Prostate gland (tissue), 2 donors: ENCODE measurements at regions not wholly inside any gene's neighbourhood (a gene's known extent, or its start where the extent isn't known, plus 50 kb on each side); places are given as distances from the start of the nearest gene placed in this dataset.

Experiments used
- CTCF ChIP-seq, 4 experiments: fragments of 200-600 bp in 2 of 4; fragments of 450-650 bp in 2 of 4; sonication (generic) in 2 of 4; IDR thresholded peaks; 1 replicate in 3 of 4; 2 replicates in 1 of 4; pipeline ENCODE4 v1.5.1; 2016 to 2019; ENCODE audit warnings: antibody characterized with exemption in 4 of 4, mild to moderate bottlenecking in 2 of 4, moderate library complexity in 2 of 4
- POLR2AphosphoS5 ChIP-seq: sonication (generic); formaldehyde crosslinking; IDR thresholded peaks from one replicate; pipeline ENCODE4 v1.6.1; 2017; ENCODE audit warnings: antibody characterized with exemption

- TF ChIP-seq CTCF (IDR thresholded peaks at IDR 0.05) (no peak), POLR2AphosphoS5 (no peak)
Measured at GRCh38 chr1:98305362-98305761, 356.2 kb upstream of the SNX7 start.
